ENCODE measurements at regions not wholly inside any gene's neighbourhood (a gene's known extent, or its start where the extent isn't known, plus 50 kb on each side); places are given as distances from the start of the nearest gene placed in this dataset.

GRCh38 chr6:98605705-98606104 lies 228.7 kb upstream of the POU3F2 start:
- DNase-seq (ENCODE audit: low spot score), result no peak

- DNase-seq (ENCODE audit: low spot score), result no peak
These were observed 207.1 kb upstream of the POU3F2 start for GRCh38 chr6:98627129-98627775.

GRCh38 chr6:98633886-98634285 lies 200.5 kb upstream of the POU3F2 start:
- DNase-seq (ENCODE audit: low spot score), result no peak

- no peak for DNase-seq (ENCODE audit: low spot score)
These were observed 199.8 kb upstream of the POU3F2 start for GRCh38 chr6:98634569-98634968.

- no peak for DNase-seq (ENCODE audit: low spot score)
These were observed 199.2 kb upstream of the POU3F2 start for GRCh38 chr6:98635191-98635590.

GRCh38 chr6:98636941-98637340 lies 197.4 kb upstream of the POU3F2 start:
- DNase-seq (ENCODE audit: low spot score), result no peak

GRCh38 chr6:98639089-98639635 lies 195.2 kb upstream of the POU3F2 start:
- DNase-seq (ENCODE audit: low spot score), result no peak

- no peak for DNase-seq (ENCODE audit: low spot score)
These were observed 194.0 kb upstream of the POU3F2 start for GRCh38 chr6:98640366-98640765.

GRCh38 chr6:98641949-98642719 lies 192.2 kb upstream of the POU3F2 start:
- DNase-seq (ENCODE audit: low spot score), result no peak

- no peak for DNase-seq (ENCODE audit: low spot score)
These were observed 190.3 kb upstream of the POU3F2 start for GRCh38 chr6:98644063-98644462.

- DNase-seq (ENCODE audit: low spot score), result no peak
These were observed 186.0 kb upstream of the POU3F2 start for GRCh38 chr6:98648211-98648914.

- DNase-seq (ENCODE audit: low spot score), result no peak
These were observed 183.4 kb upstream of the POU3F2 start for GRCh38 chr6:98650941-98651340.

- no peak for DNase-seq (ENCODE audit: low spot score)
These were observed 181.2 kb upstream of the POU3F2 start for GRCh38 chr6:98653179-98653578.

- DNase-seq (ENCODE audit: low spot score), result peak; percentile 70
These were observed 176.6 kb upstream of the POU3F2 start for GRCh38 chr6:98657764-98658163.

GRCh38 chr6:98669371-98669770 lies 165.0 kb upstream of the POU3F2 start:
- no peak for DNase-seq (ENCODE audit: low spot score)

- DNase-seq (ENCODE audit: low spot score), result no peak
These were observed 164.2 kb upstream of the POU3F2 start for GRCh38 chr6:98670045-98670746.

- no peak for DNase-seq (ENCODE audit: low spot score)
These were observed 161.5 kb upstream of the POU3F2 start for GRCh38 chr6:98672681-98673475.

- no peak for DNase-seq (ENCODE audit: low spot score)
These were observed 155.9 kb upstream of the POU3F2 start for GRCh38 chr6:98678481-98678880.

- no peak for DNase-seq (ENCODE audit: low spot score)
These were observed 148.3 kb upstream of the POU3F2 start for GRCh38 chr6:98686008-98686601.

- DNase-seq (ENCODE audit: low spot score), result no peak
These were observed 146.6 kb upstream of the POU3F2 start for GRCh38 chr6:98687752-98688151.

Data from umbilical cord (tissue), 1 donor.